Suprapubic skin (tissue), 4 donors: ENCODE measurements at regions not wholly inside any gene's neighbourhood (a gene's known extent, or its start where the extent isn't known, plus 50 kb on each side); places are given as distances from the start of the nearest gene placed in this dataset.

Experiments used
- CTCF ChIP-seq, 2 donors: fragments of 200-600 bp in 1 of 2; fragments of 450-650 bp in 1 of 2; sonication (generic) in 1 of 2; IDR thresholded peaks; one replicate each; pipeline ENCODE4 v1.5.1; 2016 to 2019; ENCODE audit warnings: antibody characterized with exemption in 2 of 2, mild to moderate bottlenecking in 1 of 2, moderate library complexity in 1 of 2
- POLR2A ChIP-seq, 2 donors: fragments of 450-650 bp; IDR thresholded peaks; one replicate each; pipeline ENCODE4 v1.6.1; 2017; ENCODE audit warnings: antibody characterized with exemption in 2 of 2, mild to moderate bottlenecking in 2 of 2, moderate library complexity in 2 of 2
- POLR2AphosphoS5 ChIP-seq, 3 donors: sonication (generic); formaldehyde crosslinking; IDR thresholded peaks; one replicate each; pipeline ENCODE4 v1.6.1; 2017; ENCODE audit warnings: antibody characterized with exemption in 3 of 3

- TF ChIP-seq CTCF (IDR thresholded peaks at IDR 0.05), result no peak
- no peak for TF ChIP-seq POLR2A (IDR thresholded peaks at IDR 0.05)
- TF ChIP-seq POLR2AphosphoS5 (IDR thresholded peaks at IDR 0.05), result no peak
Measured at GRCh38 chr3:184656458-184656828, 55.4 kb downstream of the MAGEF1 start.
